Hematopoietic multipotent progenitor cell treated with erythropoietin and hydrocortisone succinate and interleukin-3 and kit ligand, for 6 days (in vitro differentiated cells): ENCODE measurements at regions not wholly inside any gene's neighbourhood (a gene's known extent, or its start where the extent isn't known, plus 50 kb on each side); places are given as distances from the start of the nearest gene placed in this dataset.

Experiments
- DNase-seq: peaks from one replicate; pipeline ENCODE4 v3.0.0-alpha.2; 2015

GRCh38 chr9:129486756-129487657 is 133.9 kb downstream of the C9orf50 start:
- no peak for DNase-seq

- no peak for DNase-seq
Measured at GRCh38 chr9:129485145-129485774, 135.6 kb downstream of the C9orf50 start.

GRCh38 chr9:129484352-129485000 is 136.4 kb downstream of the C9orf50 start:
- DNase-seq, result no peak

GRCh38 chr9:129483415-129484351 is 137.2 kb downstream of the C9orf50 start:
- DNase-seq, result peak; percentile 24

- peak; percentile 37 for DNase-seq
Measured at GRCh38 chr9:129482521-129483414, 138.1 kb downstream of the C9orf50 start.

GRCh38 chr9:129481810-129482511 is 138.9 kb downstream of the C9orf50 start:
- DNase-seq, result no peak

GRCh38 chr9:129481424-129481809 is 139.5 kb downstream of the C9orf50 start:
- DNase-seq, result no peak

GRCh38 chr9:129480745-129481144 is 140.2 kb downstream of the C9orf50 start:
- no peak for DNase-seq

- no peak for DNase-seq
Measured at GRCh38 chr9:129480227-129480626, 140.7 kb downstream of the C9orf50 start.

GRCh38 chr9:129479631-129480011 is 141.3 kb downstream of the C9orf50 start:
- no peak for DNase-seq

GRCh38 chr9:129478961-129479630 is 141.8 kb downstream of the C9orf50 start:
- DNase-seq, result no peak

- DNase-seq, result no peak
Measured at GRCh38 chr9:129478461-129478860, 142.4 kb downstream of the C9orf50 start.

- DNase-seq, result peak; percentile 36
Measured at GRCh38 chr9:129476821-129477611, 143.9 kb downstream of the C9orf50 start.

- DNase-seq, result no peak
Measured at GRCh38 chr9:129474740-129475404, 146.0 kb downstream of the C9orf50 start.

- DNase-seq, result no peak
Measured at GRCh38 chr9:129473523-129474244, 147.2 kb downstream of the C9orf50 start.

GRCh38 chr9:129472651-129473102 is 148.2 kb downstream of the C9orf50 start:
- no peak for DNase-seq

GRCh38 chr9:129471201-129472019 is 149.5 kb downstream of the C9orf50 start:
- DNase-seq, result no peak
